NCI-H2029 (cell line): ENCODE measurements at regions not wholly inside any gene's neighbourhood (a gene's known extent, or its start where the extent isn't known, plus 50 kb on each side); places are given as distances from the start of the nearest gene placed in this dataset.

ENCODE experiments used
- DNase-seq: peaks from one replicate; lab custom pipeline; 2025; lab: John Stamatoyannopoulos, UW

- DNase-seq: no peak
Observed at GRCh38 chr5:63726496-63726895, 235.7 kb downstream of the HTR1A start.

GRCh38 chr5:63719147-63719546 lies 243.1 kb downstream of the HTR1A start:
- DNase-seq: no peak

GRCh38 chr5:63700241-63700640 lies 262.0 kb downstream of the HTR1A start:
- DNase-seq: no peak

GRCh38 chr5:63697811-63698210 lies 264.4 kb downstream of the HTR1A start:
- no peak for DNase-seq

- DNase-seq: no peak
Observed at GRCh38 chr5:63690546-63690945, 271.7 kb downstream of the HTR1A start.

GRCh38 chr5:63687854-63688516 lies 274.3 kb downstream of the HTR1A start:
- DNase-seq: no peak

GRCh38 chr5:63686938-63687337 lies 275.3 kb downstream of the HTR1A start:
- no peak for DNase-seq

GRCh38 chr5:63686181-63686580 lies 276.1 kb downstream of the HTR1A start:
- DNase-seq: no peak

GRCh38 chr5:63685454-63685853 lies 276.8 kb downstream of the HTR1A start:
- DNase-seq: no peak

- no peak for DNase-seq
Observed at GRCh38 chr5:63674881-63675280, 287.4 kb downstream of the HTR1A start.

GRCh38 chr5:63655043-63655442 lies 307.2 kb downstream of the HTR1A start:
- no peak for DNase-seq

- no peak for DNase-seq
Observed at GRCh38 chr5:63650581-63650980, 311.7 kb downstream of the HTR1A start.

- no peak for DNase-seq
Observed at GRCh38 chr5:63648376-63648775, 313.9 kb downstream of the HTR1A start.

GRCh38 chr5:63629951-63630630 lies 332.2 kb downstream of the HTR1A start:
- DNase-seq: no peak

GRCh38 chr5:63613442-63613841 lies 348.8 kb downstream of the HTR1A start:
- no peak for DNase-seq

GRCh38 chr5:63603996-63604395 lies 358.2 kb downstream of the HTR1A start:
- DNase-seq: no peak

- DNase-seq: no peak
Observed at GRCh38 chr5:63602971-63603370, 359.3 kb downstream of the HTR1A start.

- DNase-seq: no peak
Observed at GRCh38 chr5:63596254-63596653, 366.0 kb downstream of the HTR1A start.

- DNase-seq: no peak
Observed at GRCh38 chr5:63573380-63573779, 388.9 kb downstream of the HTR1A start.

- no peak for DNase-seq
Observed at GRCh38 chr5:63572740-63573139, 389.5 kb downstream of the HTR1A start.

- no peak for DNase-seq
Observed at GRCh38 chr5:63570752-63571151, 391.5 kb downstream of the HTR1A start.

- DNase-seq: no peak
Observed at GRCh38 chr5:63564789-63565188, 397.5 kb downstream of the HTR1A start.

- DNase-seq: no peak
Observed at GRCh38 chr5:63563008-63563917, 399.0 kb downstream of the HTR1A start.
